ENCODE measurements at regions not wholly inside any gene's neighbourhood (a gene's known extent, or its start where the extent isn't known, plus 50 kb on each side); places are given as distances from the start of the nearest gene placed in this dataset.

- no peak for TF ChIP-seq CTCF (IDR thresholded peaks at IDR 0.05; ENCODE audit: extremely low read depth, missing control alignments)
- DNase-seq (ENCODE audit: low spot score): no peak
Measured at GRCh38 chr2:22734373-22735045, 650.5 kb upstream of the KLHL29 start.

- no peak for TF ChIP-seq CTCF (IDR thresholded peaks at IDR 0.05; ENCODE audit: extremely low read depth, missing control alignments)
- no peak for DNase-seq (ENCODE audit: low spot score)
Measured at GRCh38 chr2:22737144-22737543, 647.8 kb upstream of the KLHL29 start.

GRCh38 chr2:22741216-22741615 is 643.8 kb upstream of the KLHL29 start:
- DNase-seq (ENCODE audit: low spot score): no peak
- TF ChIP-seq CTCF (IDR thresholded peaks at IDR 0.05; ENCODE audit: extremely low read depth, missing control alignments): no peak

DNA sequence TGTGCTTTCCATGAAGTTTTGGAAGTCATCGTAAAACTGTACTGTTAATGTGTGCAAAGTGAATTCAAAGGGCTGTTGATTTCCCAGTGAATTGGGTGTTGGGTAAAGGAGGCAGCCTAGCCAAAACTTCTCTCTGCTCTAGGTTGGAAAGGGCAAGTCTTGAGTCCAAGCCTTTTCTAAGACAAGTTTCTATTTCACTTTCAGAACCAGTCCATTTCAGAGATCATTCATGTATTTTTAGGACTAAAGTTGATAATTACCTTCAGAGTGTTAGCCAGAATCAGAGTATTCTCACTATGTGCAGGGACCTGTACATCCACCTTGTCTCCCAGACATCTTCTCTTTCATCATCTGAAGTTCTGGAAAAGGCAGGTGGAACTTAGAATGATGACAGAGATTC is 636.1 kb upstream of the KLHL29 start:
- TF ChIP-seq CTCF (IDR thresholded peaks at IDR 0.05; ENCODE audit: extremely low read depth, missing control alignments): no peak

DNA sequence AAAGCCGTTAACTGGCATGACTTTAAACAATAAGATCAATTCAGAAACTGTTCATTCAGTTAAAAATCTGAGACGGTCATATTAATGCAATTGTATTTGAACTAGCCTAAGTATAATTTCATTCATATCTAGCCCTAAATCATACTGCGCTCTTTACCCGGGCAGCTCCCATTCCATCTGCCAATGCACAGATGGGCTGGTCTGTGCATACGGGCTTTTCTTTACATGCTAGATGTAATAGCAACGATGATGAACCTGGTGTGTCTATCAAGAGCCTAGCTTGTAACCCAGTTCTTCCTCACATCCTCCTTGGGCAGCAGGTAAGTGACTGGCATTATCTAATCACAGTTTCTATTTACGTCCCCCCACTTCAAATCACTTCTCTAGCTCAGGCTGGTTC is 631.5 kb upstream of the KLHL29 start:
- no peak for DNase-seq (ENCODE audit: low spot score)
- TF ChIP-seq CTCF (IDR thresholded peaks at IDR 0.05; ENCODE audit: extremely low read depth, missing control alignments): no peak

More for the DNA sequence above, 636.1 kb upstream of the KLHL29 start:
- no peak for DNase-seq (ENCODE audit: low spot score)

GRCh38 chr2:22756276-22757043 is 628.5 kb upstream of the KLHL29 start:
- no peak for DNase-seq (ENCODE audit: low spot score)
- TF ChIP-seq CTCF (IDR thresholded peaks at IDR 0.05; ENCODE audit: extremely low read depth, missing control alignments): no peak

DNA sequence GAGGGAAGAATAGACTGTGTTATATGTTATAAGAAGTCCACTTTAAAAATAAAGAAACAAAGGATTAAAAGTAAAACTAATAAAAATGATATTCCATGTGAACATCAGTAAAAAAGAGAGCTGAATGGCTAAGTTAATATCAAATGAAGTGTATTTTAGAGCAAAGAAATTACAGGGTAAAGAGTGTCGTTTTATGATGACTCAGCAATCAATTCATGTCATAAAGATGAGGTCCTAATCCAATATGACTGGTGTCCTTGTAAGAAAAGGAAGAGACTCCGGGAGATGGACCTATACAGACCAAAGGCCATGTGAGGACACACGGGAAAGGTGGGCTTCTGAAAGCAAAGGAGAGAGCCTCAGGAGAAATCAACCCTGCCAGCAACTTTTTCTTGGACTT is 615.5 kb upstream of the KLHL29 start:
- no peak for TF ChIP-seq CTCF (IDR thresholded peaks at IDR 0.05; ENCODE audit: extremely low read depth, missing control alignments)
- no peak for DNase-seq (ENCODE audit: low spot score)

Measured in GM20000 (cell line).